Muscle layer of colon (tissue), 2 donors: ENCODE measurements at regions not wholly inside any gene's neighbourhood (a gene's known extent, or its start where the extent isn't known, plus 50 kb on each side); places are given as distances from the start of the nearest gene placed in this dataset.

Experiments
- H3K27ac ChIP-seq: one replicate; pipeline ENCODE4 v1.7.0; 2013; ENCODE audit warnings: low read depth, mild to moderate bottlenecking, low read length, moderate library complexity
- H3K27me3 ChIP-seq, 2 donors: one replicate each; pipeline ENCODE4 v1.7.0; 2013; ENCODE audit warnings: low read length in 2 of 2, mild to moderate bottlenecking in 2 of 2; ENCODE audit not compliant: insufficient read depth in 2 of 2, control insufficient read depth in 1 of 2
- H3K36me3 ChIP-seq: one replicate; pipeline ENCODE4 v1.7.0; 2013; ENCODE audit warnings: mild to moderate bottlenecking, low read length; ENCODE audit not compliant: insufficient read depth
- H3K4me1 ChIP-seq: one replicate; pipeline ENCODE4 v1.7.0; 2013; ENCODE audit warnings: mild to moderate bottlenecking, low read length; ENCODE audit not compliant: insufficient read depth
- H3K4me3 ChIP-seq, 2 donors: one replicate each; pipeline ENCODE4 v1.7.0; 2013; ENCODE audit warnings: low read length in 2 of 2, low read depth in 1 of 2, mild to moderate bottlenecking in 1 of 2, moderate library complexity in 1 of 2
- H3K9ac ChIP-seq: one replicate; pipeline ENCODE4 v1.7.0; 2013; ENCODE audit warnings: low read length
- H3K9me3 ChIP-seq: one replicate; pipeline ENCODE4 v1.7.0; 2013; ENCODE audit warnings: mild to moderate bottlenecking, low read length
- donor health status: abdominal sarcoma.
- donor health status: Adenocarcinoma of cecum.

- Histone ChIP-seq H3K4me1 (no peaks in the 10 kb centered on the region), H3K9ac (no peak overlapping the region), H3K27ac (no peak overlapping the region), H3K4me3 (no peak overlapping the region), H3K36me3 (no peaks in the 10 kb centered on the region), H3K27me3 (no peaks in the 10 kb centered on the region), H3K9me3 (no peaks in the 10 kb centered on the region)
Measured at GRCh38 chr21:15557925-15558324, 171.9 kb upstream of the USP25 start.

- Histone ChIP-seq H3K27ac (no peak overlapping the region), H3K4me3 (no peak overlapping the region), H3K36me3 (no peaks in the 10 kb centered on the region), H3K27me3 (no peaks in the 10 kb centered on the region), H3K4me1 (no peaks in the 10 kb centered on the region), H3K9ac (no peak overlapping the region), H3K9me3 (no peaks in the 10 kb centered on the region)
Measured at GRCh38 chr21:15558884-15559283, 170.9 kb upstream of the USP25 start.

GRCh38 chr21:15559660-15560059 lies 170.1 kb upstream of the USP25 start:
- H3K36me3 ChIP-seq = no peaks in the 10 kb centered on the region
- H3K9me3 ChIP-seq = no peaks in the 10 kb centered on the region
- no peak overlapping the region for H3K27ac ChIP-seq
- no peak overlapping the region for H3K4me3 ChIP-seq
- no peak overlapping the region for H3K9ac ChIP-seq
- H3K27me3 ChIP-seq = no peaks in the 10 kb centered on the region
- no peaks in the 10 kb centered on the region for H3K4me1 ChIP-seq

- H3K9me3 ChIP-seq = no peaks in the 10 kb centered on the region
- H3K4me1 ChIP-seq = no peaks in the 10 kb centered on the region
- H3K9ac ChIP-seq = no peak overlapping the region
- no peak overlapping the region for H3K4me3 ChIP-seq
- no peaks in the 10 kb centered on the region for H3K27me3 ChIP-seq
- H3K27ac ChIP-seq = no peak overlapping the region
- H3K36me3 ChIP-seq = no peaks in the 10 kb centered on the region
Measured at GRCh38 chr21:15560383-15561056, 169.3 kb upstream of the USP25 start.

GRCh38 chr21:15562748-15563147 lies 167.0 kb upstream of the USP25 start:
- Histone ChIP-seq H3K9ac (no peak overlapping the region), H3K27ac (no peak overlapping the region), H3K9me3 (no peaks in the 10 kb centered on the region), H3K4me3 (no peak overlapping the region), H3K36me3 (no peaks in the 10 kb centered on the region), H3K4me1 (no peaks in the 10 kb centered on the region), H3K27me3 (no peaks in the 10 kb centered on the region)

- no peak overlapping the region for H3K4me3 ChIP-seq
- no peak overlapping the region for H3K9ac ChIP-seq
- H3K36me3 ChIP-seq = no peaks in the 10 kb centered on the region
- no peak overlapping the region for H3K27ac ChIP-seq
- H3K4me1 ChIP-seq = no peaks in the 10 kb centered on the region
- no peaks in the 10 kb centered on the region for H3K27me3 ChIP-seq
- H3K9me3 ChIP-seq = no peaks in the 10 kb centered on the region
Measured at GRCh38 chr21:15564907-15565306, 164.9 kb upstream of the USP25 start.

GRCh38 chr21:15566703-15567102 lies 163.1 kb upstream of the USP25 start:
- Histone ChIP-seq H3K27me3 (no peaks in the 10 kb centered on the region), H3K4me3 (no peak overlapping the region), H3K36me3 (no peaks in the 10 kb centered on the region), H3K27ac (no peak overlapping the region), H3K9me3 (no peaks in the 10 kb centered on the region), H3K4me1 (no peaks in the 10 kb centered on the region), H3K9ac (no peak overlapping the region)

GRCh38 chr21:15567191-15567590 lies 162.6 kb upstream of the USP25 start:
- no peak overlapping the region for H3K4me3 ChIP-seq
- no peaks in the 10 kb centered on the region for H3K36me3 ChIP-seq
- no peak overlapping the region for H3K27ac ChIP-seq
- H3K4me1 ChIP-seq = no peaks in the 10 kb centered on the region
- H3K9me3 ChIP-seq = no peaks in the 10 kb centered on the region
- H3K27me3 ChIP-seq = no peaks in the 10 kb centered on the region
- no peak overlapping the region for H3K9ac ChIP-seq

- Histone ChIP-seq H3K27me3 (no peaks in the 10 kb centered on the region), H3K4me3 (no peak overlapping the region), H3K9me3 (no peaks in the 10 kb centered on the region), H3K4me1 (no peaks in the 10 kb centered on the region), H3K9ac (no peak overlapping the region), H3K27ac (no peak overlapping the region), H3K36me3 (no peaks in the 10 kb centered on the region)
Measured at GRCh38 chr21:15568516-15568915, 161.3 kb upstream of the USP25 start.

GRCh38 chr21:15586752-15587427 lies 142.9 kb upstream of the USP25 start:
- H3K27me3 ChIP-seq = no peaks in the 10 kb centered on the region
- H3K9ac ChIP-seq = no peak overlapping the region
- H3K9me3 ChIP-seq = no peaks in the 10 kb centered on the region
- no peak overlapping the region for H3K4me3 ChIP-seq
- H3K4me1 ChIP-seq = peaks cover 4% of the 10 kb centered on the region
- H3K27ac ChIP-seq = no peak overlapping the region
- no peaks in the 10 kb centered on the region for H3K36me3 ChIP-seq

- no peaks in the 10 kb centered on the region for H3K9me3 ChIP-seq
- H3K9ac ChIP-seq = no peak overlapping the region
- H3K27me3 ChIP-seq = no peaks in the 10 kb centered on the region
- H3K4me1 ChIP-seq = no peaks in the 10 kb centered on the region
- H3K27ac ChIP-seq = no peak overlapping the region
- no peaks in the 10 kb centered on the region for H3K36me3 ChIP-seq
- H3K4me3 ChIP-seq = no peak overlapping the region
Measured at GRCh38 chr21:15592271-15592860, 137.4 kb upstream of the USP25 start.

- Histone ChIP-seq H3K4me1 (no peaks in the 10 kb centered on the region), H3K9ac (no peak overlapping the region), H3K36me3 (no peaks in the 10 kb centered on the region), H3K9me3 (no peaks in the 10 kb centered on the region), H3K27ac (no peak overlapping the region), H3K4me3 (no peak overlapping the region), H3K27me3 (no peaks in the 10 kb centered on the region)
Measured at GRCh38 chr21:15592957-15593356, 136.8 kb upstream of the USP25 start.
